ENCODE measurements at regions not wholly inside any gene's neighbourhood (a gene's known extent, or its start where the extent isn't known, plus 50 kb on each side); places are given as distances from the start of the nearest gene placed in this dataset.
"Not testable (repeated sequence)": the region's sequence is repeated elsewhere in the genome, so short reads cannot be mapped to it uniquely, and the experiment has no call there.

- DNase-seq: no peak
These were observed 80.8 kb upstream of the RNU6-1 start for GRCh38 chr15:67920524-67921240.

- no peak for DNase-seq
These were observed 82.3 kb upstream of the RNU6-1 start for GRCh38 chr15:67922106-67922675.

GRCh38 chr15:67922971-67923945 is 83.4 kb upstream of the RNU6-1 start:
- DNase-seq: no peak

GRCh38 chr15:67924359-67924974 is 84.6 kb upstream of the RNU6-1 start:
- no peak for DNase-seq

GRCh38 chr15:67925182-67925581 is 85.3 kb upstream of the RNU6-1 start:
- no peak for DNase-seq

- DNase-seq: peak in 1 of 2 donors; percentile 21
These were observed 87.8 kb upstream of the RNU6-1 start for GRCh38 chr15:67927501-67928168.

- DNase-seq: no peak
These were observed 88.8 kb upstream of the RNU6-1 start for GRCh38 chr15:67928666-67929065.

- DNase-seq: no peak
These were observed 90.9 kb upstream of the RNU6-1 start for GRCh38 chr15:67930720-67931119.

- DNase-seq: no peak
These were observed 92.0 kb upstream of the RNU6-1 start for GRCh38 chr15:67931861-67932260.

- DNase-seq: not testable (repeated sequence)
These were observed 94.3 kb upstream of the RNU6-1 start for GRCh38 chr15:67934126-67934525.

GRCh38 chr15:67935244-67935643 is 95.4 kb upstream of the RNU6-1 start:
- DNase-seq: no peak

GRCh38 chr15:67936258-67936657 is 96.4 kb upstream of the RNU6-1 start:
- DNase-seq: no peak

GRCh38 chr15:67937153-67937761 is 97.4 kb upstream of the RNU6-1 start:
- no peak for DNase-seq

GRCh38 chr15:67939179-67939578 is 99.3 kb upstream of the RNU6-1 start:
- not testable (repeated sequence) for DNase-seq

- not testable (repeated sequence) for DNase-seq
These were observed 99.9 kb upstream of the RNU6-1 start for GRCh38 chr15:67939588-67940323.

- no peak for DNase-seq
These were observed 100.5 kb upstream of the RNU6-1 start for GRCh38 chr15:67940324-67940719.

GRCh38 chr15:67941648-67942310 is 101.9 kb upstream of the RNU6-1 start:
- no peak for DNase-seq

GRCh38 chr15:67943475-67943874 is 103.6 kb upstream of the RNU6-1 start:
- no peak for DNase-seq

GRCh38 chr15:67944010-67944641 is 104.3 kb upstream of the RNU6-1 start:
- DNase-seq: no peak

- DNase-seq: no peak
These were observed 105.3 kb upstream of the RNU6-1 start for GRCh38 chr15:67945131-67945530.

Measured in hippocampal formation (tissue), 2 donors.